Vagina (tissue), 2 donors: ENCODE measurements at regions not wholly inside any gene's neighbourhood (a gene's known extent, or its start where the extent isn't known, plus 50 kb on each side); places are given as distances from the start of the nearest gene placed in this dataset.

Experiments
- DNase-seq, 2 donors: peaks; one replicate each; pipeline ENCODE4 v3.0.0-alpha.2; 2017; ENCODE audit errors: extremely low spot score in 2 of 2
- H3K27ac ChIP-seq: fragments of 200-600 bp; sonication (generic); one replicate; pipeline ENCODE4 v1.5.1; 2019
- H3K27me3 ChIP-seq: fragments of 200-600 bp; sonication (generic); one replicate; pipeline ENCODE4 v1.5.1; 2019
- H3K36me3 ChIP-seq, 2 donors: fragments of 200-600 bp; sonication (generic); one replicate each; pipeline ENCODE4 v1.5.1; 2017 to 2019
- H3K4me1 ChIP-seq: fragments of 200-600 bp; sonication (generic); one replicate; pipeline ENCODE4 v1.5.1; 2019
- H3K4me3 ChIP-seq, 2 donors: fragments of 200-600 bp; sonication (generic); 1 replicate in 1 of 2; 2 replicates in 1 of 2; pipeline ENCODE4 v1.5.1; 2016 to 2019
- H3K9me3 ChIP-seq: fragments of 200-600 bp; sonication (generic); one replicate; pipeline ENCODE4 v1.5.1; 2019
- CTCF ChIP-seq, 3 experiments: fragments of 450-650 bp in 2 of 3; fragments of 200-600 bp in 1 of 3; sonication (generic) in 1 of 3; IDR thresholded peaks; one replicate each; pipeline ENCODE4 v1.5.1; 2017 to 2019; ENCODE audit warnings: antibody characterized with exemption in 3 of 3, mild to moderate bottlenecking in 2 of 3, moderate library complexity in 2 of 3
- POLR2A ChIP-seq, 2 donors: fragments of 450-650 bp; IDR thresholded peaks; one replicate each; pipeline ENCODE4 v1.6.1; 2017; ENCODE audit warnings: antibody characterized with exemption in 2 of 2, mild to moderate bottlenecking in 2 of 2, moderate library complexity in 2 of 2
- POLR2AphosphoS5 ChIP-seq, 2 donors: sonication (generic); formaldehyde crosslinking; IDR thresholded peaks; one replicate each; pipeline ENCODE4 v1.9.0; 2017; ENCODE audit warnings: antibody characterized with exemption in 2 of 2, mild to moderate bottlenecking in 2 of 2, low read depth in 1 of 2; ENCODE audit not compliant: insufficient read depth in 1 of 2
- intact Hi-C: fragments of 100-400 bp; cut with DNase I; formaldehyde crosslinking; loops from one replicate; pipeline ENCODE4 v1.15.1; 2023

GRCh38 chr1:181386951-181387350, 96.4 kb upstream of the CACNA1E start:
- Histone ChIP-seq H3K4me1 (no peaks in the 10 kb centered on the region), H3K9me3 (no peaks in the 10 kb centered on the region), H3K36me3 (no peaks in the 10 kb centered on the region), H3K27ac (no peak overlapping the region), H3K4me3 (no peak overlapping the region), H3K27me3 (no peaks in the 10 kb centered on the region)
- intact Hi-C loops, result no loop called here
- no peak for TF ChIP-seq POLR2AphosphoS5 (IDR thresholded peaks at IDR 0.05; ENCODE audit: insufficient read depth in 1 of 2, low read depth in 1 of 2)
- TF ChIP-seq CTCF (IDR thresholded peaks at IDR 0.05), result no peak
- TF ChIP-seq POLR2A (IDR thresholded peaks at IDR 0.05), result no peak
- DNase-seq, result no peak

GRCh38 chr1:181387702-181388101, 95.6 kb upstream of the CACNA1E start:
- Histone ChIP-seq H3K4me1 (no peaks in the 10 kb centered on the region), H3K36me3 (no peaks in the 10 kb centered on the region), H3K27me3 (no peaks in the 10 kb centered on the region), H3K27ac (no peak overlapping the region), H3K4me3 (no peak overlapping the region), H3K9me3 (no peaks in the 10 kb centered on the region)
- DNase-seq, result no peak
- no peak for TF ChIP-seq CTCF (IDR thresholded peaks at IDR 0.05)
- no peak for TF ChIP-seq POLR2AphosphoS5 (IDR thresholded peaks at IDR 0.05; ENCODE audit: insufficient read depth in 1 of 2, low read depth in 1 of 2)
- no peak for TF ChIP-seq POLR2A (IDR thresholded peaks at IDR 0.05)
- intact Hi-C loops, result no loop called here

GRCh38 chr1:181390410-181391077, 92.8 kb upstream of the CACNA1E start:
- Histone ChIP-seq H3K4me1 (no peaks in the 10 kb centered on the region), H3K9me3 (no peaks in the 10 kb centered on the region), H3K27me3 (no peaks in the 10 kb centered on the region), H3K36me3 (no peaks in the 10 kb centered on the region), H3K4me3 (no peak overlapping the region), H3K27ac (no peak overlapping the region)
- no peak for TF ChIP-seq POLR2A (IDR thresholded peaks at IDR 0.05)
- TF ChIP-seq POLR2AphosphoS5 (IDR thresholded peaks at IDR 0.05; ENCODE audit: insufficient read depth in 1 of 2, low read depth in 1 of 2), result no peak
- TF ChIP-seq CTCF (IDR thresholded peaks at IDR 0.05), result no peak
- intact Hi-C loops, result no loop called here
- no peak for DNase-seq

- intact Hi-C loops, result no loop called here
- no peak overlapping the region for H3K4me3 ChIP-seq
- TF ChIP-seq CTCF (IDR thresholded peaks at IDR 0.05), result no peak
- no peak for TF ChIP-seq POLR2AphosphoS5 (IDR thresholded peaks at IDR 0.05; ENCODE audit: insufficient read depth in 1 of 2, low read depth in 1 of 2)
- TF ChIP-seq POLR2A (IDR thresholded peaks at IDR 0.05), result no peak
- no peaks in the 10 kb centered on the region for H3K36me3 ChIP-seq
- no peaks in the 10 kb centered on the region for H3K9me3 ChIP-seq
- H3K27ac ChIP-seq, result no peak overlapping the region
- H3K27me3 ChIP-seq, result no peaks in the 10 kb centered on the region
- no peaks in the 10 kb centered on the region for H3K4me1 ChIP-seq
- no peak for DNase-seq
These were observed 91.9 kb upstream of the CACNA1E start for GRCh38 chr1:181391301-181391900.

GRCh38 chr1:181392133-181392532, 91.2 kb upstream of the CACNA1E start:
- Histone ChIP-seq H3K36me3 (no peaks in the 10 kb centered on the region), H3K4me3 (no peak overlapping the region), H3K9me3 (no peaks in the 10 kb centered on the region), H3K27me3 (no peaks in the 10 kb centered on the region), H3K4me1 (no peaks in the 10 kb centered on the region), H3K27ac (no peak overlapping the region)
- intact Hi-C loops, result no loop called here
- TF ChIP-seq POLR2A (IDR thresholded peaks at IDR 0.05), result no peak
- no peak for TF ChIP-seq CTCF (IDR thresholded peaks at IDR 0.05)
- no peak for TF ChIP-seq POLR2AphosphoS5 (IDR thresholded peaks at IDR 0.05; ENCODE audit: insufficient read depth in 1 of 2, low read depth in 1 of 2)
- DNase-seq, result no peak
